22Rv1 (cell line): ENCODE measurements at regions not wholly inside any gene's neighbourhood (a gene's known extent, or its start where the extent isn't known, plus 50 kb on each side); places are given as distances from the start of the nearest gene placed in this dataset.
"Not testable (repeated sequence)": the region's sequence is repeated elsewhere in the genome, so short reads cannot be mapped to it uniquely, and the experiment has no call there.

Source experiments
- H3K27ac ChIP-seq: fragments of 450-650 bp; 2 replicates; pipeline ENCODE4 v1.5.1; 2017
- CTCF ChIP-seq: fragments of 450-650 bp; IDR thresholded peaks from 2 replicates; pipeline ENCODE4 v1.5.1; 2017; ENCODE audit warnings: mild to moderate bottlenecking
- ZFX ChIP-seq: fragments of 450-650 bp; IDR thresholded peaks from 2 replicates; pipeline ENCODE4 v1.6.1; 2017; ENCODE audit warnings: antibody characterized with exemption, borderline replicate concordance

- no peak overlapping the region for H3K27ac ChIP-seq
- TF ChIP-seq CTCF (no peak), ZFX (no peak)
These were observed 50.3 kb upstream of the ATP6AP2 start for GRCh38 chrX:40530509-40530908.

DNA sequence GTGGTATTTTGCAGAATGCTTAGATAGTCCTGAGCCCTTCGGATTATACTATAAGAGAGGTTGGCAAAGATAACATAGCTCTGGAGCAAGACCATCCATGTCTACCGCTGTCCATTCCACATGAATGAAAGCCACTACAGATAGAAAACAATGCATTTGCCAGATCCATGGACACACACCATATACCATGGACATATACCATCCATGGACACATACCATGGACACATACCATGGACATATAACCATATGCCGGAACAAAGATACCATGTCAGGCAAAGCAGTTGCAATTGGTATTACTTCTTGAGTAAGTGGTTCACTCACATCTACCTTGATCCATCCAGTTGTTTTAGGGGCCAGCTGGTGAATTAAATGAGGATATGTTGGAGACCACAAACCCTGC lies 53.2 kb upstream of the ATP6AP2 start:
- no peak overlapping the region for H3K27ac ChIP-seq
- TF ChIP-seq CTCF, result no peak
- TF ChIP-seq ZFX, result no peak

DNA sequence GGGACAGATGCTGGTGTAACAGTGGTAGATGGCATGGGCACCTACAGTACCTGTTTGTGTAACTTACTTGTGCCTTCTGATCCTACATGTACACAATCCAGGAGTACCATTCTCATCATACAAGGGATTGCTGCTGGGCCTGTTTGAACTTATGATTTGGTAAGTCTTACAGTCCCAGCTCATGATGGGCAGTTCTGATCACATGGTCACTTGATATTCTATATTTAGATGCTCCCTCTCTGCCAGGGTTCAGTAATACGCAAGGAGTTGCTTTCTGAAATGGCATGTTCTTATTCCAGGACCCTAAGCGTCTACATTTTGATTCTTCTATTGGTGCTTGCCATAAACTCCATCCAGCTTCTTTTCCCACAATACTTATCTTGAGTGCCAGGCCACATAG lies 54.4 kb upstream of the ATP6AP2 start:
- H3K27ac ChIP-seq, result no peak overlapping the region
- TF ChIP-seq CTCF (no peak), ZFX (no peak)

DNA sequence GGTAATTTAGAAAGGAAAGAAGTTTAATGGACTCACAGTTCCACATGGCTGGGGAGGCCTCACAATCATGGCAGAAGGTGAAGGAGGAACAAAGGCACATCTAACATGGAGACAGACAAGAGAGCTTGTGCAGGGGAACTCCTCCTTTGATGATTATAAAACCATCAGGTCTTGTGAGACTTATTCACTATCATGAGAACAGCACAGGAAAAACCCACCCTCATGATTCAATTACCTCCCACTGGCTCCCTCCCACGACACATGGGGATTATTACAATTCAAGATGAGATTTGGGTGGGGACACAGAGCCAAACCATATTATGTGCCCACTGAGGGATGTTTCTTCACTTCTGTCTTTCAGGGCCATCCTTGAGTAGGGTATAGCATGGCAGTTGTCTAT lies 54.9 kb upstream of the ATP6AP2 start:
- not testable (repeated sequence) for H3K27ac ChIP-seq

GRCh38 chrX:40524423-40524822 lies 56.3 kb upstream of the ATP6AP2 start:
- no peak for TF ChIP-seq CTCF
- TF ChIP-seq ZFX, result no peak
- H3K27ac ChIP-seq, result no peak overlapping the region

DNA sequence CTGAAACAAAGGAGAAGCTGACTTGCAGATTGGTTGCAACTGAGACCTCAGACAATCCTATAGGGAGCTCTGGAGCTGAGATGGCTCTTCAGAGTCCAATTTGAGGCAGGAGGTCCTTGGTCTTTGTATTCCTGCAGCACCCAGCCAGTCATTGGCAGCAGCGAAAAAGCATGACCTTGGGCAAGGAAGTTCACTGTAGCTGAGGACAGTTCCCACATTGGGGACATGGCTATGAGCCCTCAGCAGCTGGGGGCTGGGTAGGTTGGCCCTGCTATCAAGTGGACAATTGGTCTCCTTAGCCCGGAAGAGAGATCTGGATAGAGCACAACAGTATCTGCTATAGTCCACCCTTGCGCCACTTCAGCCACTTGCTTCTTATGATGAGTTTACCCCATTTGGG lies 56.9 kb upstream of the ATP6AP2 start:
- TF ChIP-seq ZFX (no peak), CTCF (no peak)
- H3K27ac ChIP-seq, result no peak overlapping the region

GRCh38 chrX:40521868-40522450 lies 58.8 kb upstream of the ATP6AP2 start:
- TF ChIP-seq CTCF (no peak), ZFX (no peak)
- H3K27ac ChIP-seq, result no peak overlapping the region

- no peak for TF ChIP-seq ZFX
- TF ChIP-seq CTCF, result no peak
- peak overlapping the region; percentile 23; the same call in 1 of the 2 replicates for H3K27ac ChIP-seq
These were observed 66.4 kb upstream of the ATP6AP2 start for GRCh38 chrX:40514376-40514775.
